Adrenal gland (tissue), 9 donors: ENCODE measurements at regions not wholly inside any gene's neighbourhood (a gene's known extent, or its start where the extent isn't known, plus 50 kb on each side); places are given as distances from the start of the nearest gene placed in this dataset.

Source experiments
- DNase-seq, 7 donors: peaks; one replicate each; pipeline ENCODE4 v3.0.0-alpha.2; 2019 to 2020
- H3K27ac ChIP-seq, 5 donors: fragments of 200-600 bp; sonication (generic) in 4 of 5; 1 replicate in 3 of 5; 2 replicates in 2 of 5; pipeline versions ENCODE4 v1.5.1 to v1.8.0; 2016 to 2020; ENCODE audit warnings: mild to moderate bottlenecking in 1 of 5
- H3K27me3 ChIP-seq: fragments of 200-600 bp; 2 replicates; pipeline ENCODE4 v1.8.0; 2021
- H3K36me3 ChIP-seq, 2 donors: fragments of 200-600 bp; replicated peaks in 1 of 2; 1 replicate in 1 of 2; 2 replicates in 1 of 2; pipeline versions ENCODE4 v1.5.1 to v1.8.0; 2018 to 2022
- H3K4me1 ChIP-seq, 2 donors: fragments of 200-600 bp; replicated peaks in 1 of 2; 1 replicate in 1 of 2; 2 replicates in 1 of 2; pipeline versions ENCODE4 v1.5.1 to v1.8.0; 2018 to 2021
- H3K4me3 ChIP-seq, 4 donors: fragments of 200-600 bp; sonication (generic) in 3 of 4; one replicate each; pipeline ENCODE4 v1.5.1; 2016 to 2018
- H3K9me3 ChIP-seq, 3 donors: fragments of 200-600 bp; sonication (generic) in 1 of 3; replicated peaks in 1 of 3; 1 replicate in 2 of 3; 2 replicates in 1 of 3; pipeline versions ENCODE4 v1.5.1 to v1.8.0; 2016 to 2021
- CTCF ChIP-seq, 6 experiments: fragments of 450-650 bp in 4 of 6; fragments of 200-600 bp in 2 of 6; sonication (generic) in 1 of 6; IDR thresholded peaks; 1 replicate in 5 of 6; 2 replicates in 1 of 6; pipeline versions ENCODE4 v1.5.1 to v1.8.0; 2016 to 2021; ENCODE audit warnings: antibody characterized with exemption in 6 of 6, mild to moderate bottlenecking in 2 of 6, moderate library complexity in 1 of 6
- POLR2A ChIP-seq, 2 donors: fragments of 450-650 bp; IDR thresholded peaks; one replicate each; pipeline ENCODE4 v1.6.1; 2017; ENCODE audit warnings: antibody characterized with exemption in 2 of 2, mild to moderate bottlenecking in 2 of 2, moderate library complexity in 1 of 2
- WGBS, 4 donors: extraction: QIAGEN DNeasy Blood & Tissue Kit in 2 of 4; methylation state at CpG; one replicate each; pipeline versions ENCODE4 v1.1.5 to v1.1.7; 2013 to 2017; 5-methylcytosine and 5-hydroxymethylcytosine counted together
- intact Hi-C, 2 donors: fragments of 100-400 bp; cut with DNase I; formaldehyde crosslinking; loops; one replicate each; pipeline versions ENCODE4 v1.14.1 to v1.15.0; 2022 to 2023
- donor health status: healthy with polysubstance abuse.
- donor health status: Bipolar disorder and iron deficiency.
- donor health status: DM: yes; HTN: yes; CAD: no.
- donor health status: DM: no; HTN: no; CAD: no.
- donor health status: DM: no; HTN: no; CAD: no.

DNA sequence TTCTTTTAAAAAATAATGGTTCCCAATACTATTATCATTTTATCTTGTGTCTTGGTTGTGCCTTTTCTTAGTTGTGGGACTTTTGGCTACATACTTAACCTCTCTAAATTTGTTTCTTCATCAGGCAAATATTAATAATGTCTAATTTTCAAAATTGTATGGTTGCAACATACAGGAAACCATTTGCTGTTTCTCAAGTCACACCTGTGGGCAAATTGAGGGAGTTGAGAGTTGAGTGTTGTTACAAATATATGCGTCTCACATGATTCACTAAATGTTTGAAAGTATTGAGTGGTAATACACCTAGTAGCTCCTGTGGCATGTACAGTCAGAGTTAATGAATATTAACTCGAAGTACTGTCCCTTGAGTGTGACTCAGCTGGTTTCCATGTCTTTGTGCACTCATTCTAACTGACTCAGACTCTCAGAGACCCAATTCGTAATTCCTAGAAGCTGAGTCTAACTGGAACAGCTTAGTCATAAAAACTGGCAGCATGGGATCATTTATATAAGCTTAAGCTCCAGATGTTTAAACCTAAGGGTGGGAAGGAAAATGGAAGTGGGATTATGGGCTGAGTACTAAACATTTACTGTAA lies 802.4 kb downstream of the TRIML1 start:
- no peaks in the 10 kb centered on the region for H3K27me3 ChIP-seq
- no peak overlapping the region for H3K4me3 ChIP-seq
- H3K36me3 ChIP-seq = no peaks in the 10 kb centered on the region
- TF ChIP-seq POLR2A (IDR thresholded peaks at IDR 0.05) (no peak), CTCF (IDR thresholded peaks at IDR 0.05) (no peak)
- intact Hi-C loops = no loop called here
- 46 to 66% (median 50%) methylated on average over 3 of the region's 3 CpGs for WGBS, 4 donors
- no peaks in the 10 kb centered on the region for H3K9me3 ChIP-seq
- H3K4me1 ChIP-seq = no peaks in the 10 kb centered on the region
- DNase-seq = peak in 3 of 7 donors; percentile 17 to 34 (median 18)
- no peak overlapping the region for H3K27ac ChIP-seq

GRCh38 chr4:188942606-188943005 lies 803.4 kb downstream of the TRIML1 start:
- H3K9me3 ChIP-seq = no peaks in the 10 kb centered on the region
- no peak for TF ChIP-seq POLR2A (IDR thresholded peaks at IDR 0.05)
- TF ChIP-seq CTCF (IDR thresholded peaks at IDR 0.05) = no peak
- WGBS, 4 donors = 62 to 91% (median 79%) methylated on average over 3 of the region's 3 CpGs
- no peak overlapping the region for H3K27ac ChIP-seq
- H3K4me1 ChIP-seq = no peaks in the 10 kb centered on the region
- no peaks in the 10 kb centered on the region for H3K27me3 ChIP-seq
- intact Hi-C loops = no loop called here
- DNase-seq = no peak
- H3K4me3 ChIP-seq = no peak overlapping the region
- no peaks in the 10 kb centered on the region for H3K36me3 ChIP-seq

DNA sequence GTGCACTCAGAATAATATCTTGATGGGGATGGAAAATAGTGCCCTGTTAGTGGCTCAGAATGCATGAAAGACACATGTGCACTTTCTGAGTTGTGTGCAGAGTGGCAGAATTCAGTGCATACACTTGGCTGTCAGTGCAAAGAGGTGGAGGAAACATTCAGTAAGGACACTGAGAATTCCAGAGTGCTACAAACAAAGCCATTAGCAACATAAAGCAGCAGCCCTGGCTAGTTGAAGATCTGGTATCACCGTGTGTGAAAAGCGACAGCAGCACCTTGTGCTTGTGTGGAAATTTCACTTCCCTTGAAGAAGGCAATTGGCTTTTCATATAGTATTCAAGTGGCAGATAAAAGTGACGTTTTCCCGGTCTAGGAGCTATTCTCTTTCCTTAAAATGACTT lies 810.4 kb downstream of the TRIML1 start:
- intact Hi-C loops = no loop called here
- no peaks in the 10 kb centered on the region for H3K4me1 ChIP-seq
- no peak overlapping the region for H3K27ac ChIP-seq
- TF ChIP-seq POLR2A (IDR thresholded peaks at IDR 0.05) (no peak), CTCF (IDR thresholded peaks at IDR 0.05) (no peak)
- no peak overlapping the region for H3K4me3 ChIP-seq
- no peaks in the 10 kb centered on the region for H3K36me3 ChIP-seq
- no peaks in the 10 kb centered on the region for H3K9me3 ChIP-seq
- WGBS, 4 donors = 49 to 61% (median 52%) methylated on average over 4 of the region's 4 CpGs
- no peak for DNase-seq
- no peaks in the 10 kb centered on the region for H3K27me3 ChIP-seq

GRCh38 chr4:188955066-188955465 lies 815.8 kb downstream of the TRIML1 start:
- Histone ChIP-seq H3K9me3 (no peaks in the 10 kb centered on the region), H3K27me3 (no peaks in the 10 kb centered on the region), H3K4me1 (no peaks in the 10 kb centered on the region), H3K4me3 (no peak overlapping the region), H3K27ac (no peak overlapping the region), H3K36me3 (no peaks in the 10 kb centered on the region)
- no peak for DNase-seq
- intact Hi-C loops = no loop called here
- TF ChIP-seq POLR2A (IDR thresholded peaks at IDR 0.05) (no peak), CTCF (IDR thresholded peaks at IDR 0.05) (no peak)
- WGBS, 4 donors = 65 to 83% (median 73%) methylated on average over 2 of the region's 2 CpGs
